GM12878 (cell line): ENCODE measurements at regions not wholly inside any gene's neighbourhood (a gene's known extent, or its start where the extent isn't known, plus 50 kb on each side); places are given as distances from the start of the nearest gene placed in this dataset.

Experiments used
- ATAC-seq: fragments of 200-7000 bp; cut with Tn5 transposase; 3 replicates; pipeline ENCODE4 v1.9.1; 2020; ENCODE audit warnings: mild to moderate bottlenecking, moderate library complexity
- BruUV-seq: library from RNA; stranded (reverse); fragments of 400-500 nt; replicated peaks from 2 replicates; lab custom pipeline; 2021; lab: Mats Ljungman, UMichigan
- CTCF ChIA-PET: fragments of 300-600 bp; sonication (Branson Sonifier 250); formaldehyde crosslinking; extraction: SDS; loops from one replicate; lab custom pipeline; 2021; ENCODE audit warnings: inconsistent platforms; lab: Yijun Ruan, JAX
- POLR2A ChIA-PET: fragments of 350-600 bp; formaldehyde crosslinking; extraction: SDS; loops from one replicate; lab custom pipeline; 2021; ENCODE audit warnings: inconsistent platforms; lab: Charles Lee
- RAD21 ChIA-PET: fragments of 300-600 bp; sonication (Branson Sonifier 250); formaldehyde crosslinking; loops from one replicate; lab custom pipeline; 2023; ENCODE audit warnings: antibody characterized with exemption; ENCODE audit not compliant: unreplicated experiment; lab: Charles Lee
- SMC1A ChIA-PET: fragments of 300-600 bp; sonication (Branson Sonifier 250); formaldehyde crosslinking; loops from one replicate; lab custom pipeline; 2023; ENCODE audit not compliant: unreplicated experiment, uncharacterized antibody; lab: Charles Lee
- DNase-seq: peaks from one replicate; pipeline ENCODE4 v3.0.0-alpha.2; 2011; ENCODE audit warnings: low read depth, low spot score
- FAIRE-seq: peaks from 3 replicates; lab custom pipeline; 2011; peaks lifted over from hg19 to GRCh38; lab: Jason Lieb, UNC
- H2AFZ ChIP-seq: 2 replicates; pipeline ENCODE4 v1.6.0; 2011; ENCODE audit warnings: low read depth, low read length, control low read depth; ENCODE audit not compliant: control insufficient read depth
- H3K27ac ChIP-seq: 2 replicates; pipeline ENCODE4 v1.5.1; 2011; ENCODE audit warnings: control low read depth; ENCODE audit not compliant: control insufficient read depth, insufficient read depth
- H3K27me3 ChIP-seq, 2 experiments: replicated peaks in 1 of 2; 2 replicates each; pipeline versions ENCODE4 v1.6.0 to v1.6.1; 2011; ENCODE audit warnings: low read length in 1 of 2; ENCODE audit not compliant: control insufficient read depth in 2 of 2, insufficient read depth in 2 of 2
- H3K36me3 ChIP-seq, 2 experiments: 2 replicates each; pipeline ENCODE4 v1.5.1; 2011; ENCODE audit warnings: low read length in 1 of 2; ENCODE audit not compliant: control insufficient read depth in 2 of 2, insufficient read depth in 2 of 2
- H3K4me1 ChIP-seq: 2 replicates; pipeline ENCODE4 v1.6.1; 2011; ENCODE audit warnings: mild to moderate bottlenecking, low read length, moderate library complexity, mixed read lengths; ENCODE audit not compliant: control insufficient read depth, insufficient read depth
- H3K4me2 ChIP-seq: 2 replicates; pipeline ENCODE4 v1.6.0; 2011; ENCODE audit warnings: control low read depth; ENCODE audit not compliant: control insufficient read depth, insufficient read depth
- H3K4me3 ChIP-seq: fragments of 200-600 bp; sonication (generic); 2 replicates; pipeline ENCODE4 v1.5.1; 2016
- H3K79me2 ChIP-seq: 2 replicates; pipeline ENCODE4 v1.6.0; 2011; ENCODE audit warnings: low read length; ENCODE audit not compliant: control insufficient read depth, insufficient read depth
- H3K9ac ChIP-seq: 2 replicates; pipeline ENCODE4 v1.8.0; 2011; ENCODE audit warnings: low read length, control low read depth, mixed read lengths; ENCODE audit not compliant: control insufficient read depth, insufficient read depth
- H3K9me3 ChIP-seq: replicated peaks from 3 replicates; pipeline ENCODE4 v1.5.1; 2011; ENCODE audit warnings: mild to moderate bottlenecking, low read length; ENCODE audit not compliant: control insufficient read depth, insufficient read depth
- H4K20me1 ChIP-seq: 2 replicates; pipeline ENCODE4 v1.6.0; 2011; ENCODE audit not compliant: control insufficient read depth, insufficient read depth
- CEBPB ChIP-seq, 2 experiments: fragments of 150-350 bp in 1 of 2; IDR thresholded peaks; 2 replicates each; pipeline ENCODE4 v1.6.1; 2012 to 2014; ENCODE audit warnings: low read depth in 2 of 2, low read length in 2 of 2, borderline replicate concordance in 1 of 2, inconsistent platforms in 1 of 2
- FOXK2 ChIP-seq: fragments of 450-650 bp; IDR thresholded peaks from 2 replicates; pipeline ENCODE4 v1.6.1; 2017; ENCODE audit warnings: mild to moderate bottlenecking, moderate library complexity
- HDAC6 ChIP-seq: fragments of 200-600 bp; sonication (generic); IDR thresholded peaks from one replicate; pipeline ENCODE4 v1.8.0; 2017; ENCODE audit warnings: antibody characterized with exemption; ENCODE audit not compliant: unreplicated experiment
- HDGF ChIP-seq: fragments of 450-650 bp; IDR thresholded peaks from 2 replicates; pipeline ENCODE4 v1.6.1; 2016; ENCODE audit warnings: antibody characterized with exemption
- KAT2A ChIP-seq: conservative IDR thresholded peaks from 2 replicates; pipeline ENCODE4 v1.6.1; 2011; ENCODE audit warnings: low read depth, low read length; ENCODE audit not compliant: control insufficient read depth
- MEF2A ChIP-seq: IDR thresholded peaks from 2 replicates; pipeline ENCODE4 v1.6.1; 2011; ENCODE audit warnings: low read depth, mild to moderate bottlenecking, low read length, moderate library complexity; ENCODE audit not compliant: insufficient read depth
- NFXL1 ChIP-seq: fragments of 450-650 bp; IDR thresholded peaks from 2 replicates; pipeline ENCODE4 v1.6.1; 2017; ENCODE audit warnings: antibody characterized with exemption, mild to moderate bottlenecking, borderline replicate concordance
- SMC3 ChIP-seq: IDR thresholded peaks from 2 replicates; pipeline ENCODE4 v1.6.1; 2011; ENCODE audit warnings: low read length, improper control_type of control experiment, borderline replicate concordance
- USF2 ChIP-seq: IDR thresholded peaks from 2 replicates; pipeline ENCODE4 v1.6.1; 2011; ENCODE audit warnings: low read depth, low read length, improper control_type of control experiment, borderline replicate concordance
- ZBED1 ChIP-seq: IDR thresholded peaks from 2 replicates; pipeline ENCODE4 v1.6.1; 2016; ENCODE audit warnings: borderline replicate concordance
- ZSCAN29 ChIP-seq: fragments of 450-650 bp; IDR thresholded peaks from 2 replicates; pipeline ENCODE4 v1.6.1; 2017; ENCODE audit warnings: mild to moderate bottlenecking, moderate library complexity
- ZZZ3 ChIP-seq: IDR thresholded peaks from 2 replicates; pipeline ENCODE4 v1.6.1; 2011; ENCODE audit warnings: low read depth; ENCODE audit not compliant: control insufficient read depth, insufficient read length
- WGBS: methylation state at CpG from one replicate; pipeline ENCODE4 v1.1.6; 2016; ENCODE audit warnings: low lambda C conversion rate; ENCODE audit not compliant: insufficient replicate concordance, insufficient coverage; ENCODE audit errors: missing lambda C conversion rate; 5-methylcytosine and 5-hydroxymethylcytosine counted together
- in situ Hi-C: fragments of 300-500 bp; cut with MboI; formaldehyde crosslinking; loops from 9 replicates; pipeline ENCODE4 v1.14.3; 2018; ENCODE audit warnings: mixed read lengths
- intact Hi-C: fragments of 100-400 bp; cut with micrococcal nuclease; formaldehyde crosslinking; loops from one replicate; pipeline ENCODE4 v1.14.2; 2022; ENCODE audit not compliant: unreplicated experiment

- RAD21 ChIA-PET, result no interaction called here
- in situ Hi-C loops, result no loop called here
These were observed 80.6 kb upstream of the PRR20G start for GRCh38 chr3:127368186-127369032.

GRCh38 chr3:127367593-127367992 is 79.7 kb upstream of the PRR20G start:
- WGBS, result 35% methylated on average over 13 of the region's 13 CpGs
- DNase-seq, result no peak
- ChIA-PET RAD21 (no interaction called here), SMC1A (no interaction called here), POLR2A (no interaction called here), CTCF (interaction anchor here (0.6 kb wide), 1 partner anchor 810 kb away, joined by 5 read pairs; no protein-coding TSS in a partner anchor)
- H4K20me1 ChIP-seq, result no peaks in the 10 kb centered on the region
- no peak overlapping the region for H3K4me3 ChIP-seq
- H3K9me3 ChIP-seq, result no peaks in the 10 kb centered on the region
- no peak for FAIRE-seq
- H3K4me2 ChIP-seq, result no peak overlapping the region
- no peaks in the 10 kb centered on the region for H3K79me2 ChIP-seq
- no peak overlapping the region for H3K9ac ChIP-seq
- in situ Hi-C loops, result no loop called here
- H3K27me3 ChIP-seq, result peaks cover 0 to 3% of the 10 kb centered on the region in 2 experiments; a peak in 3 of 4 replicates
- H2AFZ ChIP-seq, result no peak overlapping the region
- H3K27ac ChIP-seq, result no peak overlapping the region
- no peak for TF ChIP-seq FOXK2
- TF ChIP-seq MEF2A, result no peak
- TF ChIP-seq NFXL1, result no peak
- no peak for TF ChIP-seq ZSCAN29
- TF ChIP-seq CEBPB (IDR thresholded peaks at IDR 0.05; ENCODE audit: borderline replicate concordance in 1 of 2, low read depth in 2 of 2, low read length in 2 of 2), result no peak
- TF ChIP-seq KAT2A, result no peak
- TF ChIP-seq HDGF, result no peak
- TF ChIP-seq HDAC6, result no peak
- no TSS peak for BruUV-seq
- H3K4me1 ChIP-seq, result no peaks in the 10 kb centered on the region
- ATAC-seq, result no peak
- no peaks in the 10 kb centered on the region for H3K36me3 ChIP-seq
- intact Hi-C loops, result no loop called here

More at GRCh38 chr3:127368186-127369032, 80.6 kb upstream of the PRR20G start:
- ChIA-PET POLR2A (no interaction called here), SMC1A (no interaction called here), CTCF (no interaction called here)
- Histone ChIP-seq H3K4me1 (no peaks in the 10 kb centered on the region), H3K79me2 (no peaks in the 10 kb centered on the region), H3K27ac (no peak overlapping the region), H3K36me3 (no peaks in the 10 kb centered on the region), H3K4me2 (no peak overlapping the region), H3K27me3 (peaks cover 0 to 3% of the 10 kb centered on the region in 2 experiments; a peak in 3 of 4 replicates), H3K9me3 (no peaks in the 10 kb centered on the region), H3K9ac (no peak overlapping the region), H2AFZ (no peak overlapping the region), H3K4me3 (no peak overlapping the region), H4K20me1 (no peaks in the 10 kb centered on the region)
- no peak for FAIRE-seq
- 8% methylated on average over 14 of the region's 14 CpGs for WGBS
- no peak for ATAC-seq
- TF ChIP-seq ZZZ3 (no peak), USF2 (no peak), SMC3 (no peak), ZBED1 (no peak)
- intact Hi-C loops, result no loop called here
- DNase-seq, result no peak
- no TSS peak for BruUV-seq
